A549 (cell line): ENCODE measurements at regions not wholly inside any gene's neighbourhood (a gene's known extent, or its start where the extent isn't known, plus 50 kb on each side); places are given as distances from the start of the nearest gene placed in this dataset.
"Not testable (repeated sequence)": the region's sequence is repeated elsewhere in the genome, so short reads cannot be mapped to it uniquely, and the experiment has no call there.

Source experiments
- ATAC-seq, 2 experiments: fragments of 200-7000 bp in 1 of 2; fragments of >200 bp in 1 of 2; cut with Nextera tagmentation in 1 of 2; cut with Tn5 transposase in 1 of 2; 3 replicates each; pipeline versions ENCODE4 v1.8.0 to v1.9.1; 2018 to 2020; ENCODE audit warnings: mild to moderate bottlenecking in 1 of 2, moderate library complexity in 1 of 2
- CTCF ChIA-PET: fragments of 300-600 bp; sonication (Branson Sonifier 250); formaldehyde crosslinking; extraction: SDS; loops from one replicate; lab custom pipeline; 2021; ENCODE audit warnings: antibody characterized with exemption, inconsistent platforms; lab: Yijun Ruan, JAX
- POLR2A ChIA-PET: fragments of 350-600 bp; formaldehyde crosslinking; extraction: SDS; loops from one replicate; lab custom pipeline; 2021; ENCODE audit warnings: antibody characterized with exemption, inconsistent platforms; lab: Yijun Ruan, JAX
- DNase-seq, 2 experiments: peaks; one replicate each; pipeline versions ENCODE4 v3.0.0 to v3.0.0-alpha.2; 2011 to 2016; ENCODE audit warnings: low read depth in 1 of 2, low spot score in 1 of 2
- FAIRE-seq: peaks from 2 replicates; lab custom pipeline; 2011; peaks lifted over from hg19 to GRCh38; lab: Jason Lieb, UNC
- H3K27ac ChIP-seq, 2 experiments: fragments of >200 bp; sonication (Bioruptor Twin); formaldehyde crosslinking; 3 replicates each; pipeline ENCODE4 v1.5.1; 2016 to 2017
- H3K4me1 ChIP-seq: fragments of >200 bp; sonication (Bioruptor Twin); formaldehyde crosslinking; 3 replicates; pipeline ENCODE4 v1.6.1; 2016
- H3K4me2 ChIP-seq: fragments of >200 bp; sonication (Bioruptor Twin); formaldehyde crosslinking; 3 replicates; pipeline ENCODE4 v1.6.1; 2016
- H3K4me3 ChIP-seq: fragments of >200 bp; sonication (Bioruptor Twin); formaldehyde crosslinking; 3 replicates; pipeline ENCODE4 v1.5.1; 2016
- H3K9me3 ChIP-seq: fragments of >200 bp; sonication (Bioruptor Twin); formaldehyde crosslinking; 3 replicates; pipeline ENCODE4 v1.6.1; 2016
- CBX8 ChIP-seq: fragments of 200-600 bp; sonication (generic); IDR thresholded peaks from 2 replicates; pipeline ENCODE4 v1.6.1; 2016
- CEBPB ChIP-seq, 2 experiments: fragments of >200 bp in 1 of 2; sonication (Bioruptor Twin) in 1 of 2; formaldehyde crosslinking in 1 of 2; IDR thresholded peaks; 2 replicates each; pipeline ENCODE4 v1.6.1; 2012 to 2016
- CHD2 ChIP-seq: fragments of 150-350 bp; IDR thresholded peaks from 2 replicates; pipeline ENCODE4 v1.6.1; 2014; ENCODE audit warnings: low read length; ENCODE audit not compliant: partially characterized antibody
- CTCF ChIP-seq: fragments of >200 bp; sonication (Bioruptor Twin); formaldehyde crosslinking; IDR thresholded peaks from 3 replicates; pipeline ENCODE4 v1.5.1; 2016
- ELK1 ChIP-seq: fragments of 150-350 bp; IDR thresholded peaks from 2 replicates; pipeline ENCODE4 v1.6.1; 2014; ENCODE audit warnings: low read depth, mild to moderate bottlenecking, low read length
- ESRRA ChIP-seq: fragments of 150-350 bp; IDR thresholded peaks from 2 replicates; pipeline ENCODE4 v1.6.1; 2014; ENCODE audit warnings: mild to moderate bottlenecking, low read length, borderline replicate concordance
- FOSB ChIP-seq: fragments of 250-450 bp; sonication (Bioruptor Pico); IDR thresholded peaks from 2 replicates; pipeline ENCODE4 v1.5.0; 2020; ENCODE audit warnings: mild to moderate bottlenecking, moderate library complexity
- HOXA7 ChIP-seq: fragments of 250-450 bp; sonication (Bioruptor Pico); IDR thresholded peaks from 2 replicates; pipeline ENCODE4 v1.5.0; 2020; ENCODE audit warnings: mild to moderate bottlenecking, moderate library complexity
- HOXB13 ChIP-seq: fragments of 250-450 bp; sonication (Bioruptor Pico); IDR thresholded peaks from 2 replicates; pipeline ENCODE4 v1.5.0; 2020; ENCODE audit warnings: low read depth, mild to moderate bottlenecking, moderate library complexity
- HOXB5 ChIP-seq: fragments of 250-450 bp; sonication (Bioruptor Pico); IDR thresholded peaks from 2 replicates; pipeline ENCODE4 v1.5.0; 2020; ENCODE audit warnings: mild to moderate bottlenecking, moderate library complexity
- MYC ChIP-seq: IDR thresholded peaks from 2 replicates; pipeline ENCODE4 v1.6.1; 2012; ENCODE audit warnings: mild to moderate bottlenecking, inconsistent platforms, low read length, improper control_type of control experiment, borderline replicate concordance
- PBX3 ChIP-seq: IDR thresholded peaks from 2 replicates; pipeline ENCODE4 v1.6.1; 2012
- POLR2A ChIP-seq: IDR thresholded peaks from 2 replicates; pipeline ENCODE4 v1.6.1; 2012; ENCODE audit warnings: mild to moderate bottlenecking, low read length
- POLR2AphosphoS2 ChIP-seq: conservative IDR thresholded peaks from 2 replicates; pipeline ENCODE4 v1.6.1; 2012; ENCODE audit warnings: low read length, improper control_type of control experiment, inconsistent platforms
- RAD21 ChIP-seq, 2 experiments: fragments of >200 bp in 1 of 2; sonication (Bioruptor Twin) in 1 of 2; formaldehyde crosslinking in 1 of 2; IDR thresholded peaks in 1 of 2; conservative IDR thresholded peaks in 1 of 2; 2 replicates in 1 of 2; 3 replicates in 1 of 2; pipeline ENCODE4 v1.6.1; 2012 to 2018; ENCODE audit warnings: inconsistent platforms in 1 of 2
- RFX5 ChIP-seq: fragments of 450-650 bp; IDR thresholded peaks from 2 replicates; pipeline ENCODE4 v1.7.1; 2014; ENCODE audit warnings: antibody characterized with exemption, mild to moderate bottlenecking, moderate library complexity
- SMC3 ChIP-seq: fragments of >200 bp; sonication (Bioruptor Twin); formaldehyde crosslinking; IDR thresholded peaks from 3 replicates; pipeline ENCODE4 v1.6.1; 2018; ENCODE audit warnings: inconsistent platforms
- SREBF2 ChIP-seq: fragments of 450-650 bp; IDR thresholded peaks from 2 replicates; pipeline ENCODE4 v1.6.1; 2014; ENCODE audit warnings: mild to moderate bottlenecking, moderate library complexity
- TFCP2L1 ChIP-seq: fragments of 250-450 bp; sonication (Bioruptor Pico); IDR thresholded peaks from 2 replicates; pipeline ENCODE4 v1.5.0; 2021; ENCODE audit warnings: mild to moderate bottlenecking
- USF2 ChIP-seq: fragments of 450-650 bp; IDR thresholded peaks from 2 replicates; pipeline ENCODE4 v1.6.1; 2014; ENCODE audit warnings: antibody characterized with exemption
- ZFP36 ChIP-seq: fragments of 450-650 bp; IDR thresholded peaks from 2 replicates; pipeline ENCODE4 v1.6.1; 2014; ENCODE audit warnings: borderline replicate concordance; ENCODE audit not compliant: partially characterized antibody
- ZNF302 ChIP-seq: fragments of 250-450 bp; sonication (Bioruptor Pico); IDR thresholded peaks from 2 replicates; pipeline ENCODE4 v1.9.0; 2021; ENCODE audit warnings: inconsistent platforms, mild to moderate bottlenecking, moderate library complexity
- ZSCAN20 ChIP-seq: fragments of 250-450 bp; sonication (Bioruptor Pico); IDR thresholded peaks from 2 replicates; pipeline ENCODE4 v1.8.0; 2022; ENCODE audit warnings: mild to moderate bottlenecking, moderate library complexity
- WGBS: methylation state at CpG from one replicate; pipeline ENCODE4 v1.1.6; 2017; ENCODE audit errors: missing lambda C conversion rate; 5-methylcytosine and 5-hydroxymethylcytosine counted together
- TF ChIP-seq, protein P1 (sequence below): fragments of >200 bp; sonication (Bioruptor Twin); formaldehyde crosslinking; IDR thresholded peaks from 3 replicates; pipeline ENCODE4 v1.6.1; 2016
- TF ChIP-seq, protein P2 (sequence below): fragments of >200 bp; sonication (Bioruptor Twin); formaldehyde crosslinking; IDR thresholded peaks from 2 replicates; pipeline ENCODE4 v1.6.1; 2016

- ChIA-PET POLR2A (no interaction called here), CTCF (interaction anchor here (0.6 to 1.2 kb wide), 2 partner anchors 18 to 23 kb away, joined by 3 to 6 read pairs; no protein-coding TSS in a partner anchor)
- no peak for DNase-seq
Measured at GRCh38 chr2:198273660-198274059, 469.3 kb downstream of the PLCL1 start.

DNA sequence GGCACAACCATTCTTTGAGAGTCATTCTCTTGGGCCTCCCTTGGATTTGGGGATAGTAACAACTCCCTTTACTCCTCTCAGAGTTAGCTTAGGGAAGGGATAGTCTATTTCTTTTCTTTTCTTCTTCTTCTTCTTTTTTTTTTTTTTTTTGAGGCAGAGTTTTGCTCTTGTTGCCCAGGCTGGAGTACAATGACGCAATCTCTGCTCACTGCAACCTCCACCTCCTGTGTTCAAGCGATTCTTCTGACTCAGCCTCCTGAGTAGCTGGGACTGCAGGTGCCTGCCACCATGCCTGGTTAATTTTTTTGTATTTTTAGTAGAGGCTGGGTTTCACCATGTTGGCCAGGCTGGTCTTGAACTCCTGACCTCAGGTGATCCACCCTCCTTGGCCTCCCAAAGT lies 465.8 kb downstream of the PLCL1 start:
- H3K4me3 ChIP-seq, ATAC-seq, H3K4me2 ChIP-seq, CTCF ChIA-PET, H3K4me1 ChIP-seq, FAIRE-seq, H3K27ac ChIP-seq, H3K9me3 ChIP-seq, DNase-seq: not testable (repeated sequence)
- POLR2A ChIA-PET, result interaction anchor here (0.6 kb wide), 1 partner anchor 145 kb away, joined by 3 read pairs; no protein-coding TSS in a partner anchor
- WGBS, result 11% methylated on average over 1 of the region's 2 CpGs

More at GRCh38 chr2:198273660-198274059, 469.3 kb downstream of the PLCL1 start:
- no peak overlapping the region for H3K27ac ChIP-seq
- no peak for TF ChIP-seq RFX5
- TF ChIP-seq POLR2AphosphoS2, result no peak
- no peak for TF ChIP-seq ZFP36
- no peak for TF ChIP-seq USF2
- TF ChIP-seq, protein P1, sequence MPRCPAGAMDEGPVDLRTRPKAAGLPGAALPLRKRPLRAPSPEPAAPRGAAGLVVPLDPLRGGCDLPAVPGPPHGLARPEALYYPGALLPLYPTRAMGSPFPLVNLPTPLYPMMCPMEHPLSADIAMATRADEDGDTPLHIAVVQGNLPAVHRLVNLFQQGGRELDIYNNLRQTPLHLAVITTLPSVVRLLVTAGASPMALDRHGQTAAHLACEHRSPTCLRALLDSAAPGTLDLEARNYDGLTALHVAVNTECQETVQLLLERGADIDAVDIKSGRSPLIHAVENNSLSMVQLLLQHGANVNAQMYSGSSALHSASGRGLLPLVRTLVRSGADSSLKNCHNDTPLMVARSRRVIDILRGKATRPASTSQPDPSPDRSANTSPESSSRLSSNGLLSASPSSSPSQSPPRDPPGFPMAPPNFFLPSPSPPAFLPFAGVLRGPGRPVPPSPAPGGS, result no peak
- TF ChIP-seq CTCF, result no peak
- FAIRE-seq (no peak), ATAC-seq (no peak)
- WGBS, result 5% methylated on average over 1 of the region's 1 CpG
- no peak overlapping the region for H3K4me2 ChIP-seq
- H3K9me3 ChIP-seq, result no peaks in the 10 kb centered on the region
- no peak overlapping the region for H3K4me3 ChIP-seq
- no peaks in the 10 kb centered on the region for H3K4me1 ChIP-seq

DNA sequence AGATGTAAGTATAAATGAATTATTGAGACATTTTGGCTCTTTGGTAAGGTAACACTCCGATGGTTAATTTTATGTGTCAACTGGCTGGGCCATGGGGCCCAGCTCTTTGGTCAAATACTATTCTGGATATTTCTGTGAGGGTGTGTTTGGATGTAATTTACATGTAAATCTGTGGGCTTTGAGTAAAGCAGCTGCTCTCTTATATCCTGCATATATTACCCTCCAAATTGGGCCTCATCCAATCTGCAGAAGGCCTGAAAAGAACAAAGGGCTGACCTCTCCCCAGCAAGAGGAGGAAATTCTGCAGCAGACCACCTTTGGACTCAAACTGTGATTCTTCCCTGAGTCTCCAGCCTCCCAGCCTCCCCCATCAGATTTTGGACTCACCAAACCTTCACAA lies 464.1 kb downstream of the PLCL1 start:
- H3K4me2 ChIP-seq, result no peak overlapping the region
- TF ChIP-seq ELK1, result no peak
- TF ChIP-seq CEBPB (IDR thresholded peaks at IDR 0.05), result no peak
- no peak for TF ChIP-seq ESRRA
- TF ChIP-seq ZNF302, result no peak
- TF ChIP-seq POLR2AphosphoS2, result no peak
- TF ChIP-seq POLR2A, result no peak
- TF ChIP-seq TFCP2L1 (CRISPR knock-in tag), result no peak
- TF ChIP-seq, protein P2, sequence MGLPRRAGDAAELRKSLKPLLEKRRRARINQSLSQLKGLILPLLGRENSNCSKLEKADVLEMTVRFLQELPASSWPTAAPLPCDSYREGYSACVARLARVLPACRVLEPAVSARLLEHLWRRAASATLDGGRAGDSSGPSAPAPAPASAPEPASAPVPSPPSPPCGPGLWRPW, result no peak
- TF ChIP-seq HOXB5 (CRISPR knock-in tag), result no peak
- no peak for TF ChIP-seq SREBF2
- TF ChIP-seq, all 56 proteins: peak for 0
- Histone ChIP-seq H3K9me3 (no peaks in the 10 kb centered on the region), H3K27ac (no peak overlapping the region), H3K4me1 (no peaks in the 10 kb centered on the region), H3K4me3 (no peak overlapping the region)
- ChIA-PET POLR2A (no interaction called here), CTCF (no interaction called here)
- WGBS, result 4% methylated on average over 1 of the region's 1 CpG
- no peak for ATAC-seq
- no peak for DNase-seq
- FAIRE-seq, result no peak

DNA sequence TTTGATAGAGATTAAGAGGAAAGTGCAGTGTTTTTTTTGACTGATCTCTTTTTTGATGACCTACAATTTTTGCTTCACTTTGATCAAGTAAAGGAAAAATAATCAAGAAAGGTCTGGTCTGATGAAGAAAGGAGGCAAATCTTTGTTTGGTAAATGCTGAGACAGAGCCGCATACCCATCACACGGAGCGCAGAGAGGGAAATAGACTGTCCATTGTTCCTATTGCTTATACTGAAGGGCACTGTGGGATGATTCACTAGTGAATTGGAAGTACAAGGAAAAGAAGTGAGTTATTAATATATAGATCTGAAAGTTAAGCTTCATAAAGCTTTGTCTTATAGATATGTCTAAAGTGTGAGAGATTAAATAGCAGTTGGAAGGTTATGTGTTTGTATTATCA lies 455.1 kb downstream of the PLCL1 start:
- Histone ChIP-seq H3K4me3 (no peak overlapping the region), H3K4me2 (no peak overlapping the region), H3K27ac (no peak overlapping the region), H3K9me3 (no peaks in the 10 kb centered on the region), H3K4me1 (no peaks in the 10 kb centered on the region)
- WGBS, result 93% methylated on average over 3 of the region's 3 CpGs
- CTCF ChIA-PET, result no interaction called here
- no peak for TF ChIP-seq RFX5
- no peak for TF ChIP-seq PBX3
- no peak for TF ChIP-seq HOXA7
- no peak for TF ChIP-seq SMC3
- no peak for TF ChIP-seq ZSCAN20
- TF ChIP-seq MYC, result no peak
- TF ChIP-seq FOSB (CRISPR knock-in tag), result no peak
- no peak for TF ChIP-seq HOXB13 (CRISPR knock-in tag)
- no peak for TF ChIP-seq CHD2
- TF ChIP-seq CBX8, result no peak
- TF ChIP-seq RAD21 (conservative IDR thresholded peaks at IDR 0.05 in 1 of 2, IDR thresholded peaks at IDR 0.05 in 1 of 2), result no peak
- no peak for FAIRE-seq
- ATAC-seq, result no peak
- no peak for DNase-seq
- POLR2A ChIA-PET, result no interaction called here
